ENCODE measurements at regions not wholly inside any gene's neighbourhood (a gene's known extent, or its start where the extent isn't known, plus 50 kb on each side); places are given as distances from the start of the nearest gene placed in this dataset.

GRCh38 chr10:110395350-110396283 lies 90.9 kb upstream of the SMNDC1 start:
- TF ChIP-seq CTCF (conservative IDR thresholded peaks at IDR 0.05; ENCODE audit: low read depth, low read length) (no peak), EZH2 (IDR thresholded peaks at IDR 0.05; ENCODE audit: borderline replicate concordance, low read depth, low read length, poor library complexity, severe bottlenecking) (no peak)

Data from A673 (cell line).